Thyroid gland (tissue), 4 donors: ENCODE measurements at regions not wholly inside any gene's neighbourhood (a gene's known extent, or its start where the extent isn't known, plus 50 kb on each side); places are given as distances from the start of the nearest gene placed in this dataset.

ENCODE experiments used
- POLR2A ChIP-seq, 2 donors: fragments of 450-650 bp; IDR thresholded peaks; one replicate each; pipeline ENCODE4 v1.6.1; 2017; ENCODE audit warnings: antibody characterized with exemption in 2 of 2, mild to moderate bottlenecking in 2 of 2, moderate library complexity in 1 of 2
- TF ChIP-seq, protein P1 (sequence below), 6 experiments: fragments of 200-600 bp in 3 of 6; fragments of 450-650 bp in 3 of 6; sonication (generic) in 3 of 6; IDR thresholded peaks; one replicate each; pipeline ENCODE4 v1.5.1; 2016 to 2019; ENCODE audit warnings: antibody characterized with exemption in 6 of 6, mild to moderate bottlenecking in 2 of 6, inconsistent platforms in 1 of 6, moderate library complexity in 1 of 6

DNA sequence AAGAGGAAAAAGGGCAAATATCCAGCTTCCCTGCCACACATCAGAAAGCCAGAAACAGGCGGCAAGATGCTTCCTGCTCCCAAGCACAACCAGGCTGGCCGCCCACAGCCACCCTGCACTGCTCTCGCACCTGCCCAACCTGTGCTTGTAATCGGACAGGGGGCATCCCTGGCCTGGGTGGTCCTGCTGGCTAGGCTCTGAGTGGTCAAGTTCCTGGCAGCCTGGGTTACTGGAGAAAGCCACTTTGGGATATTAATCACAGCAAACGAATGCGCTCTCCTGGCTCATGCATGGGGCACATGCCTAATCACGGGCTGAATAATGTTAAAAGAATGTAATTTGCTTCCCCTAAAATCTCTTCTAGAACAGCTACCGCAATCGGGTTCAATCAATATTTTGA, 442.4 kb downstream of the MCTP2 start:
- TF ChIP-seq, protein P1, sequence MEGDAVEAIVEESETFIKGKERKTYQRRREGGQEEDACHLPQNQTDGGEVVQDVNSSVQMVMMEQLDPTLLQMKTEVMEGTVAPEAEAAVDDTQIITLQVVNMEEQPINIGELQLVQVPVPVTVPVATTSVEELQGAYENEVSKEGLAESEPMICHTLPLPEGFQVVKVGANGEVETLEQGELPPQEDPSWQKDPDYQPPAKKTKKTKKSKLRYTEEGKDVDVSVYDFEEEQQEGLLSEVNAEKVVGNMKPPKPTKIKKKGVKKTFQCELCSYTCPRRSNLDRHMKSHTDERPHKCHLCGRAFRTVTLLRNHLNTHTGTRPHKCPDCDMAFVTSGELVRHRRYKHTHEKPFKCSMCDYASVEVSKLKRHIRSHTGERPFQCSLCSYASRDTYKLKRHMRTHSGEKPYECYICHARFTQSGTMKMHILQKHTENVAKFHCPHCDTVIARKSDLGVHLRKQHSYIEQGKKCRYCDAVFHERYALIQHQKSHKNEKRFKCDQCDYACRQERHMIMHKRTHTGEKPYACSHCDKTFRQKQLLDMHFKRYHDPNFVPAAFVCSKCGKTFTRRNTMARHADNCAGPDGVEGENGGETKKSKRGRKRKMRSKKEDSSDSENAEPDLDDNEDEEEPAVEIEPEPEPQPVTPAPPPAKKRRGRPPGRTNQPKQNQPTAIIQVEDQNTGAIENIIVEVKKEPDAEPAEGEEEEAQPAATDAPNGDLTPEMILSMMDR (IDR thresholded peaks at IDR 0.05) = no peak
- no peak for TF ChIP-seq POLR2A (IDR thresholded peaks at IDR 0.05)
